Retinal pigment epithelial cell (primary cell): ENCODE measurements at regions not wholly inside any gene's neighbourhood (a gene's known extent, or its start where the extent isn't known, plus 50 kb on each side); places are given as distances from the start of the nearest gene placed in this dataset.

Source experiments
- DNase-seq: peaks from one replicate; pipeline ENCODE4 v3.0.0-alpha.2; 2010; ENCODE audit warnings: low read depth
- H3K4me3 ChIP-seq: 2 replicates; pipeline ENCODE4 v1.5.1; 2011; ENCODE audit warnings: mild to moderate bottlenecking, low read length, control low read depth, moderate library complexity
- TF ChIP-seq, protein P1 (sequence below): conservative IDR thresholded peaks from 2 replicates; pipeline ENCODE4 v1.5.1; 2011; ENCODE audit warnings: low read depth, low read length, control low read depth, inconsistent platforms

DNA sequence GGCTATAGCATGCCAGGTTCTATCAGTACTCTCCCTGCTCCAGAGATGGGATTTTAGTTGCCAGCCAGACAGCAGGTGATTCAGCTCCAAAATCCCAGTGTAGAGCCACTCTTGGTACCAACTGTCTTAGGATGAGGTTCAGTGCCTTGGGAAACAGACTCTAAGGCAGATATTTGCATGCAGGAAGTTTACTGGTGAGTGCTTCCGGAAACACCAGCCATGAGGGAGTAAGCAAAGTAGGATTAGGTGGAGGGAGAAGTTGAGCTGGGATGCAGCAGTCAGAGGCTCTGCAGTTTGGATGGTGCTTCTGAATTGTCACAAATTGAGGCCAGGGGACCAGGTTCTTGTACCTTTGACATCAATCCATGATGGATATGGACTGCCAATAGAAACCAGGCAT, 207.5 kb upstream of the JUN start:
- H3K4me3 ChIP-seq, result no peak overlapping the region
- no peak for DNase-seq
- TF ChIP-seq, protein P1, sequence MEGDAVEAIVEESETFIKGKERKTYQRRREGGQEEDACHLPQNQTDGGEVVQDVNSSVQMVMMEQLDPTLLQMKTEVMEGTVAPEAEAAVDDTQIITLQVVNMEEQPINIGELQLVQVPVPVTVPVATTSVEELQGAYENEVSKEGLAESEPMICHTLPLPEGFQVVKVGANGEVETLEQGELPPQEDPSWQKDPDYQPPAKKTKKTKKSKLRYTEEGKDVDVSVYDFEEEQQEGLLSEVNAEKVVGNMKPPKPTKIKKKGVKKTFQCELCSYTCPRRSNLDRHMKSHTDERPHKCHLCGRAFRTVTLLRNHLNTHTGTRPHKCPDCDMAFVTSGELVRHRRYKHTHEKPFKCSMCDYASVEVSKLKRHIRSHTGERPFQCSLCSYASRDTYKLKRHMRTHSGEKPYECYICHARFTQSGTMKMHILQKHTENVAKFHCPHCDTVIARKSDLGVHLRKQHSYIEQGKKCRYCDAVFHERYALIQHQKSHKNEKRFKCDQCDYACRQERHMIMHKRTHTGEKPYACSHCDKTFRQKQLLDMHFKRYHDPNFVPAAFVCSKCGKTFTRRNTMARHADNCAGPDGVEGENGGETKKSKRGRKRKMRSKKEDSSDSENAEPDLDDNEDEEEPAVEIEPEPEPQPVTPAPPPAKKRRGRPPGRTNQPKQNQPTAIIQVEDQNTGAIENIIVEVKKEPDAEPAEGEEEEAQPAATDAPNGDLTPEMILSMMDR, result no peak

DNA sequence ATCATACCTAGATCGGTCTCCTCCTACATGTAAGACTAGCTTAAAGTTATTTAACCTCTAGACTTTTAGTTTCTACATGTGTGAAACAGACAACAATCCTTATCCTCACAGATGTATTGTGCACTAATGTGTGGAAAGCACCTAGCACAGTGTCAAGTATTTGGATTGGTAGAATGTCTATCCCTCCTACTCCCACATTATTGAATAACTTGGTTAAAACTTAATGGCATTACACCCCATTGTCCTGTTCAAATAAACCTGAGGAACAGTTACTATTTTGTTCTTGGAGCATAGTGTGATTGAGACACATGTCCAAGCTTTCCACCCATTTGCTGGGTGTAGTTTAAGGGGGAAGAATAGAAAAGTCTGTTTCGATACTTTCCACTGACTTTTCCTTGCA, 208.8 kb upstream of the JUN start:
- TF ChIP-seq, protein P1, result no peak
- DNase-seq, result no peak
- H3K4me3 ChIP-seq, result no peak overlapping the region

DNA sequence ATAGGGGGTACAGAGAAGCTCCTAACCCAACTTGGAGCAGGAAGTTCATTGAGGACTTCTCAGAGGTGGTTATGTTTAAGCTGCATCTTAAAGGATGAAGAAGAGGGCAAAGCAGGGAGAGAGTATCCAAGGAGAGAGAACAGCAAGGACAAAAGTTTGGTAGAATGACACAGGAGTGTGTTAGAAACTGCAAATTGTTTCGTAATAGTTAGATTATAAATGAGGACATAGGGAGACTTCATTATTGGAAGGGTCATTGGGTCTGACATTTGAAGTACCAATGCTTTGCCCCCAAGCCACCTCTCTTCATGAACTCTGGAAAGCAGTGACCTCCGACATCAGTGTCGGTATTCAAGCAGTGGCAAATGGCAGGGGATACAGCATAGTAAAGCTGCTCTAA, 209.6 kb upstream of the JUN start:
- DNase-seq, result no peak
- TF ChIP-seq, protein P1, result no peak
- H3K4me3 ChIP-seq, result no peak overlapping the region

DNA sequence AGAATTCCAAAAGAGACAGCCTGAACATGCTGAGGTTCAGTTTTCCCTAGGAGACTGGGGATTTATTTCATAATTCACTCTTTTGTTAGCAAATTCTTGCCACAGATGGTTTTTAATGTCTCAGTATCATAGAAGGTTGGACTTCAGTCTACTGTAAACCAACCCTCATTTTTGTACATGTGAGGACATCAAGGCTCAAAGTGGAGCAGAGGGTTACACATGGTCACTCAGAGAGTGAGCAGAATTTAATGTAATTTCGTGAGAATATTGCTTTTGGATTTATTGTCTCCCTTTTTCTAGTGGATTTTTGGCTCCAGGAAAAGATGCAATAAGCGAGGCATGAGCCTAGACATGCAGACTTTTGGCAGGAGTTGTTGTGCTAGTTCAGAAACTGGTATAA, 210.8 kb upstream of the JUN start:
- no peak for DNase-seq
- TF ChIP-seq, protein P1, result no peak
- H3K4me3 ChIP-seq, result no peak overlapping the region

DNA sequence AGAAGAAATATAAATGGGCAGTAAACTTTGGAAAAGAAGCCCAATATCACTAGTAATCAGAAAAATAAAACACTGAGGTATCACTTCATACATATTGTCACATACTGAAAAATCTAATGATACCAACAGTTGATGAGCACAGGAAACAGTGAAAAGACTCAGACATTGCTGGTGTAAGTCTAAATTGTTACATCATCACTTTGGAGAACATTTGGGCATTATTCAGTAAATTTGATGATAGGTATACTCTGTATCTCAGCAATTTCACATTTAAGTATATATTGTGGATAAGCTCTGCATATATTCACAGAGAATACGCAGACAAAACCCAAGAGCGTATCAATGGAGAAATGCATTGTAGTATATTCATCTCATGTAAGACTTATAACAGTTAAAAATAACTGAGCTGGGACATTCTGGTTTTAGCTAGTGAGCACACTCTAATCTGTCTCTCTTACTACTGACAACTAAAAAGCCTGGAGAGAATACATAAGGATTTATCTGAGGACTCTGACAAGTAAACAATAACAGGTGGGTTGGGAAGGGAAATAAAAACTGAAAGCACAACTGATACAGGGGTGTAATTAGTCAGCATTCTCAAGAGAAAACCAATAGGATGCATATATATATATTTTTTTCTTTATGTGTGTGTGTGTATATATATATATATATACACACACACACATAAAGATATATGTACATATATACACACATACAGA, 212.7 kb upstream of the JUN start:
- no peak overlapping the region for H3K4me3 ChIP-seq
- TF ChIP-seq, protein P1, result no peak
- DNase-seq, result no peak

DNA sequence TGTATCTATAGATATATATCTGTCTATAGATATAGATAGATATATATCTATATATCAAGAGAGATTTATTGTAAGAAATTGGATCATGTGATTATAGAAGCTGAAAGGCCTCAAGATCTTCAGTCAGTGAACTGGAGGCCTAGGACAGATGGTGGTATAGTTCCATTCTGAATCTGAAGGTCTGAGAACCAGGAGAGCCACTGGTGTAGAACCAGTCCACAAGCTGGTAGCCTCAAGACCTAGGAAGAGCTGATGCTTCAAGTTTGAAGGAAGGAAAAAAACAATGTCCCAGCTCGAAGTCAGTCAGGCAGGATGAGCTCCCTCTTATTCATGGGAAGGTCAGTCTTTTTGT, 213.2 kb upstream of the JUN start:
- H3K4me3 ChIP-seq, result no peak overlapping the region
- TF ChIP-seq, protein P1, result no peak
- DNase-seq, result no peak

DNA sequence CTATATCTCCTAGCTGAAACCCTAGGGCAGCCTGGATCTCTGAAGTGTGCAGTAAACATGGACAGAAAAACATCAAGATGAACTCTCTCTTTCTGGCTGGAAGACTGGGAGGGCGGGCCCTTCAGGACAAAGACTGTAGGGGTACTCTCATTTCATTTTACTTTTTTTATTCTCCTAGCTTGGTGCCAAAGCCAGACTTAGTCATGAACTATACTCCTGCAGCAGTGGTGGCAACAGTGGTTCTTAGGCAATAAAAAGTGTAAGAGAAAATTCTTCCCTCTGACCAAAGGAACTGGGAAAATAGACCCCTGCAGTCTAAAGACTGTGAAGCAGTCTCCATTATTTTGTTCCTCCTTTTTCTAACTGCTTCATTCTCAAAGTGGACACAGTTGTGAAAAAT, 213.8 kb upstream of the JUN start:
- no peak overlapping the region for H3K4me3 ChIP-seq
- no peak for DNase-seq
- TF ChIP-seq, protein P1, result no peak
